NOMO-1 (cell line): ENCODE measurements at regions not wholly inside any gene's neighbourhood (a gene's known extent, or its start where the extent isn't known, plus 50 kb on each side); places are given as distances from the start of the nearest gene placed in this dataset.
"Not testable (repeated sequence)": the region's sequence is repeated elsewhere in the genome, so short reads cannot be mapped to it uniquely, and the experiment has no call there.

Source experiments
- DNase-seq, 2 experiments: peaks; one replicate each; lab custom pipeline; 2025; ENCODE audit not compliant: unreplicated experiment in 2 of 2; lab: John Stamatoyannopoulos, UW

DNA sequence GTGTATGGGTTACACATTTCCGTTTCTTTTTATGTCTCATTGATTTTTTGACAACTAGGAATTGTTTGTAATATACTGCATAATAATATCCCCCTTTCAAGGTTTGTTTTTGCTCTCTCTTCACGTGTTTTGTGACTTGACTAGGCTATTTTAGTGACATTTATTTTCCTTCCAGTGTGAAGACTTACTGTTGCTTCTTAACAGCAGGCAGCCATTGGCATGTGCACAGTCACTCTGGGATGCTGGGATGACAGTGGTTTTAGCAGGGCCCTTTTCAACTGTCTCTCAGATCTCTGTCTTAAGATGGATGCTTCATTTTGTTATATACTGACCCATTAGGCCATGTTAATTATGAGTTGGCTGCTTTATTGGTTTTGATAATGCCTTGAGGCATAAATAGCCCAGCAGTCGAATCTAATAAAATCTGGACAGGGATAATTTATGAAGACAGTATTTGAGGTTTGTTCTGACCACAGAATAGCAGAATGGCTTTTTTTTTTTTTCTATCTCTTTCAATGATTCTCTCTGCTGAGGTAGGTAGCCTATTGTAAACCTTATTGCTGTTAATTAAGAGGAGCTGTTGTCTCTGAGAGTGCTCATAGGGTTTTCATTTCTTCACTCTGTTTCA lies 536.0 kb downstream of the GABRG2 start:
- DNase-seq, result no peak

DNA sequence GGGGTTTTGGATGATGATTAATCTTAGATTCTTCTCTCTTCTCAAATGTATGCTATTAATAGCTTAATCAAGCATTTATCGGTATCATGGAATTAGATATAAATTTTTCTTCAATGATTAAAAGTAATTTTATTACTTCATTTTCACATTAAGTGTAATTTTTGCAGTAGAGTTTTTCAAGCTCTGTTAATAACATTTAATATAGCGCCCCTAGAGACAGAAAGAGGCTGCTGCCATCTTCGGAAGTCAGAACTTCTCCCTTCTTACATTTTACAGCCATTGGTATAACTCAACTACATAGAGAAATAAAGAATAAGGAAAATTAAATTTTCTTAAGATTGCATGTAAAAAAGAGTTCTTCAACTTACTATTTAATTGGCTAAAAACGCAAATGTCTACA lies 540.3 kb downstream of the GABRG2 start:
- no peak for DNase-seq

DNA sequence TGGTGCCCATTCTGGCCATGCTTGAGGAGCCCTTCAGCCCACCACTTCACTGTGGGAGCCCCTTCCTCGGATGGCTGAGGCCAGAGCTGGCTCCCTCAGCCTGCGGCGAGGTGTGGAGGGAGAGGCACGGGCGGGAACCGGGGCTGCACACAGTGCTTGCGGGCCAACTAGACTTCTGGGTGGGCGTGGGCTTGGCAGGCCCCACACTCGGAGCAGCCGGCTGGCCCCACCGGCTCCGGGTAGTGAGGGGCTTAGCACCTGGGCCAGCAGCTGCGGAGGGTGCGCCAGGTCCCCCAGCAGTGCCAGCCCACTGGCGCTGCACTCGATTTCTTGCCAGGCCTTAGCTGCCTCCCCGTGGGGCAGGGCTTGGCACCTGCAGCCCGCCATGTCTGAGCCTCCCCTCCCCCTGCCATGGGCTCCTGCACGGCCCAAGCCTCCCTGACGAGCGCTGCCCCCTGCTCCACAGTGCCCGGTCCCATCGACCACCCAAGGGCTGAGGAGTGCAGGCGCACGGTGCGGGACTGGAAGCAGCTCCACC lies 554.2 kb downstream of the GABRG2 start:
- not testable (repeated sequence) for DNase-seq

DNA sequence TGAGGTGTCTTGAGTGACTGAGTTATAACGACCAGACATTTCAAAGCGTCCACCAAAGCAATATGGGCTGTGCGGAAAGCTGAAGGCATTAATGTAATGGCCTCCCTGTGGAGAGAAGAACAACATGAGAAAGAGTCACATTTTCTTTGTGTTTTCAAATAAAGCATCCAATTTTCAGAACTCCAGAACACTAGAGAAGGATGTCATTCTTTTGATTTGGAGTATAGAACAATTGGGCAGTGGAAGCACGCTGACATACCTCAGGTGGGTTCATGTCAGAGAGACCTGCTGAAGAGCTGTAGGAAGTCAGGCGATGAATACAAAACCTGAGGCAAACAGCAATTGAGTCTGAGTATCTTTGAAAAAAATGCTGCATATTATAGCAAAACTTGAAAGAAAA lies 556.5 kb downstream of the GABRG2 start:
- DNase-seq, result no peak

DNA sequence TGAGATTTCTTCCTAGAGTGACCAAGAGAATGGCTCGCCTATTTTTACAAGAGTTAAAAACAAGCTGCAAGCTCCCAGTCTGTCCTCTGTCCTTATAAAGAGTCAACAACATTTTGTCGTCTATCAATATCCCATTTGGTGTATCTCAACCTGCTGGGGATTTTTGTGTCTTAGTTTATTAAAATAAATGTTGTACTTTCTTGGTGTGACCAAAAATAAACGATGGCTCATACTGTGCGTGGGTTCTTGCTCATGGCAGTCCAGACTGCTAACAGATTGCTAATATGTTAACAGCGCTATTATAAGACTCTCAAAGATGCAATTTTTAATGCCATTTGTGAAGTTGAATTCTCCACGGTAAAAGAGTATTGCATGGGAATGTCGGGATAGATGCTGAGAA lies 569.9 kb downstream of the GABRG2 start:
- no peak for DNase-seq

DNA sequence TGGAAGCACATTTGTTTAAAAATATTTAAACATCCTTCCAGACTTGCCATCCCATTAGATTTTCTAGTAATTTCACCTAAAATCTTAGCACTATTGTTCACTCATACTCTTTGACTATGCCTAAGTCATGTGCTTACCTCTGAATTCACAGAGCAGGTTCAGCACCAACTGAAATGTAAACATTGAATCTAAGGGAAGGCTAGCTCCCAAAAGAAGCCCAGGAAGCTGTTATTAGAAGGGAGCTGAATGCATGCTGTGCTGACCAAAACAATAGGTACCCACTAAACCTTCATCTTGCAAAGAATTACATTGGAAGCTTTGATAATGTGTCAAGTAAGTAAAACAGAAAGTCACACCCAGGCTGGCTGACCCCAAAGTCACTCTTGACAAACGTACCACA lies 571.3 kb downstream of the GABRG2 start:
- DNase-seq, result no peak

DNA sequence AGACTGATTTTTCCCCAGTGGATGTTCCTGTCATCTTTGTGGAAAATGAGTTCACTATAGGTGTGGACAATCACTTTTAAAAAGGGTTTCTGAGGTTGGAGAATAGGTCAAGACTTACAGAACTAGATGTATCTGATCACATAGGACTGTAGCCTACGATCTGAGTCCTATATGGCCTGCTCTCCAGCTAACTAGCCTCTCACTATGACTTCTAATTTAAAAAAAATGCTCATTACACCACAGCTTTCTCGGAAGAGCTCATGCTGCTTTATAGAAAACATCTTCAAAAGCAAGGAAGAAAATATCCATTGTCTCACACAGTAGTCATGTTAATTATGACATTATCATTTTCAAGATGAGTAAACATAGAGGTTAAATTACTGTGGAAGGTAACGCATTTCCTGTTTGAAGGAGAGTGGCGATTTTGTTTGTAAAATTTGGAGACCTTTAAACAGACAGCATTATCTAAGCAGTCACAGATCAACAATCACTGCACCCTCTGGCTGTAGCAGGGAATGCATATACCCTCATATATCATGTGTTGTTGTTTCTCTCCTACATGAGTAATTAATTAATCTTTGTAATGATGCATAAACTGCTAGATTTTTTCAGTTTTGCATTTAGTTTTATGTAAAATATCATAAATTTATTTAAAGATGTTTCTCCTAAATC lies 573.7 kb downstream of the GABRG2 start:
- DNase-seq, result no peak

DNA sequence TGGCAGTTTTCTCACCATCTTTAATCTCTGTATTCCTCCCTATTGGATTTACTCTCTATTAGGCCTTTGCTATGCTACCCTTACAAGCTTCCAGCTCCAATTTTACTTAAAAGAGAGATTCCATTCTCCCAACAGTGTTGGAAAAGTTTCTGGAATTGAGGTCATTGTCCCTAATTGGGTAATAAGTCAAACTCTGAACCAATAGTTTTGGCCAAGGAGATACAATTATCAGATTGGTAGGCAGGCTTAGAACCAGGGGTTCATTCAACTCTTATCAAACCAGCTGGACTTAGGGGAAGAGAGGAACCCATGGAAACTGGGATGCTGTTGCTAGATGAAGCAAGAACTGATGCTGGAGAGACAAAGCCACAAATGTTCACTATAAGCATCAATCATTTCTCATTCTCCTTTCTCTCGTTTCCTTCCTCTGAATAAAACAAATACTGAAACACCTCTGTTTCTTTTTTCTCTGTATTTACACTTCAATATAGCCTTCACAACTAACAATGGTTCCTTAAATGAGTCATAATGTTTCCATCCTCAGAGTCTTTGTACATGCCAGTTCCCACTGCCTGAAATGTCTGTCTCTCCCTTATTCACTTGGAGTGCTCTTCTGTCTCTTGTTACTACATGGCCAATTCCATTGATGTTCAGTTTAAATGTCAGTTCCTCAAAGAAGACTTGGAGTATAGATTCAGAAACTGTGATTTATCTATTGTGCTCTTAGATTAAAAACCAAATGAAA lies 587.3 kb downstream of the GABRG2 start:
- no peak for DNase-seq

DNA sequence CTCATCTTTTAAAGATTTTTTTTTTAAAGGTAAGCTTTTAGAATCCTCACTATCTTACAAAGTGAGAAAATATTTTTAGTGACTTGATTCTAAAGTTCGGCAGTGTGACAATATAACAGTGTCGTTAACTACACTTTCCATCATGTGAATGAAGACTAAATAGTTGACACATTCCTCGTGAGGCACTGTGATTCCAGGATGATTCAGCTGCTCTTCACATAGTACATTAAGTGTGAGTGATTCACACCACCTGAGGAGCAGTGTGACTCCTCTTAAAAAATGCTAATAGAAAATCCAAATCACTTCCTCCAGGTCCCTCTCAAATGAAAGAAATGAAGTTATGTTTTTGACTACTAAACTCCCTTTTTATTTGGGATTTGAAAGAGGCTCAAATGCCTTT lies 589.5 kb downstream of the GABRG2 start:
- no peak for DNase-seq

DNA sequence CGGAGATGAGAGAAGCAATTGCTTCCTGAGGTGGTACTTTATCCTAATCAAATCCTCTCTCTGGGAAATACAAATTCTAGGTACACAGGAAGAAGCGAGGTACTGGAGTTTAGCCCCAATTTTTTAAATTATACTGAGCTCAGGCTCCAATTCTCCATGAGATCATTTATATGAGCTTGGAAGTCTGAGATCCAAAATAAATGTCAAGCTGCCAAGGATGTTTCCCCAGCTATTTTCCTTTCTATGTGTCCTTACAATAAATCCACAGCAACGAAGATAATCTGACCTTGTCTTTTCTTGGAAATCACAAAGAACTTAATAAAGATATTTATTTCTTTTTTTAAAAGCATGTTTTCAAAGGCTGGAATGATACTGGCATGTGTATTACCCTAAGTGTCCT lies 597.3 kb downstream of the GABRG2 start:
- no peak for DNase-seq

DNA sequence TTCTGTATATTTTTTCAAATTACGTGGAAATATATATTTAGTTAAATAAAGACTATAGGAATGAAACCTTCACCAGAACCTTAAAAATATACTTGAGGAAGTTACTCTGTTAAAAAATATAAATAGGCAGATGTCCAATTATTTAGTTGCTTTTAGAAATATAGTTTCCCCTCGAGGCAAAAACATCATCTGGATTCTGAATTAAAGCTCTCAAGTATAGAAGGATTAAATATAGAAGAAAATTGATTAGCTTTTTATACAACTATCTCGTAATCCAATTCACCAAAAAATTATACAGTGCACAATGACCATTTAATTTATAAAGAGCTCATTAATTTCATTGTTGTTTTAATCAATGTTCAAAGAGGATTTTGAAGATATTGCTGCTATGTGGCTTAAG lies 601.4 kb downstream of the GABRG2 start:
- DNase-seq, result no peak

DNA sequence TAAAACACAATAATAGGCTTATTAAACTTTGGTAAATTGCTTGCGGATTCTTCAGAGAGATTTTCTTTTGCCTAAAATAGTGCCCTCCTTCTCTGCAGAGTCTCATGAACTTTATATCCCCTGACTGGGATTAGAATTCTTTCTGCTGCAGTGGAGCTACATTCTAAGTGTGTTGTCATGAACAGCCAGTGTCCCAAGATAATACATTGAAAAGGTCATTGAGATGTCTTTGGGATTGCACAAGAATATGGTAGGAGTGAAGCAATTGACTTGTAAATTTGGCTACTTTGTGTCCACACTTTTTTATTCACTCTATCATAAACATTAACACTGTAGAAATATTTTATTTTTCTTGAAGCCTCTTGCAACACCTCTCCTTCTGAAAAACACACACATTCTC lies 604.5 kb downstream of the GABRG2 start:
- DNase-seq, result no peak

DNA sequence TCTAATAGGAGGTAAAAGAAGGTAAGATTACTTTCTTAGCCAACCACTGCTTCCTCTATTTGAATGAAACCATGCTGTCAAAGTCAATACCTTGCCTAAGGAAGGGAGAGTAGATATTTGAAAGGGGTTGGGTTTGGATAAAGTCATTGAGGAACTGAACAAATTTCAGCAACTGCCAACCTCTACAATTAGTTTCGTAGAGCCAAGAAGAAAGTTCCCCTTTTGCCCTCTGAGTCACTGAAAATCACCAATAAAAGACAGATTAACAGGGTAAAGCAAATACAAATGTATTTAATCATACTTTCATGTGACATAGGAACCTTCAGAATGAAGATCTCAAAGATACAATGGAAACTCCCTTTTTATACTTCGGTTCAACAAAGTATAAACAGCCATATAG lies 615.7 kb downstream of the GABRG2 start:
- peak; percentile 82 to 97 for DNase-seq

DNA sequence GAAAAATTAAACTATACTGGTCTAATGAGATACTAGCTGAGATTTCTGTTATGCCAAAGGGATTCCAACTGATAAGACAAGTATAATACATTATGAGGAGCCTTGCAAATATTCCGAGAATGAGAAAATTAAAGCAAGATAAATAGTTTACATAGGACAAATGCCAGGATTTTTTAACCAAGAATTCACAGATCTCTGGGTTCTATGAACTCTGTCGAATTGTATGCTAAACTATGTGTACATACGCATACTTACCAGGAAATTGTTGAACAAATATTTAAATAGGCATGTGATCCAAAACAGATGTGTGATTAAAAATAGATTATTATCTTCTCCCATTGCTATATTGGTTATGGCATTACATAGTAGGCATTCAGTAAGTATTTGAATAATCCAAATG lies 616.6 kb downstream of the GABRG2 start:
- no peak for DNase-seq

DNA sequence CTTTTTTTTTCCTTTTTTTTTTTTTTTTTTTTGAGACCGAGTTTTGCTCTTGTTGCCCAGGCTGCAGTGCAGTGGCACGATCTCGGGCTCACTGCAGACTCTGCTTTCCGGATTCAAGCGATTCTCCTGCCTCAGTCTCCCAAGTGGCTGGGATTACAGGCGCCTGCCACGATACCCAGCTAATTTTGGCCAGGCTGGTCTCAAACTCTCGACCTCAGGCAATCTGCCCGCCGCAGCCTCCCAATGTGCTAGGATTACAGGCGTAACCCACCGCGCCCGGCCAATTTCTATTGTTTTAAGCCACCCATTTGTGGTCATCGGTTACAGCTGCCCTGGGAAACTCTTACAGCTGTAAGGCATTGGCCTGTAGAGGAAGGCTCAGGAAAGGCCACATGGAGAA lies 617.7 kb downstream of the GABRG2 start:
- no peak for DNase-seq

DNA sequence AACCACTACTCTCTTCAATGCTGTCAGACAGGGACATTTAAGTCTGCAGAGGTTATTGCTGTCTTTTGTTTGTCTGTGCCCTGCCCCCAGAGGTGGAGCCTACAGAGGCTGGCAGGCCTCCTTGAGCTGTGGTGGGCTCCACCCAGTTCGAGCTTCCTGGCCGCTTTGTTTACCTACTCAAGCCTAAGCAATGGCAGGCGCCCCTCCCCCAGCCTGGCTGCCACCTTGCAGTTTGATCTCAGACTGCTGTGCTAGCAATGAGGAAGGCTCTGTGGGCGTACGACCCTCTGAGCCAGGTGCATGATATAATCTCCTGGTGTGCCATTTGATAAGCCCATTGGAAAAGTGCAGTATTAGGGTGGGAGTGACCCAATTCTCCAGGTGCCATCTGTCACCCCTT lies 628.7 kb downstream of the GABRG2 start:
- not testable (repeated sequence) for DNase-seq

DNA sequence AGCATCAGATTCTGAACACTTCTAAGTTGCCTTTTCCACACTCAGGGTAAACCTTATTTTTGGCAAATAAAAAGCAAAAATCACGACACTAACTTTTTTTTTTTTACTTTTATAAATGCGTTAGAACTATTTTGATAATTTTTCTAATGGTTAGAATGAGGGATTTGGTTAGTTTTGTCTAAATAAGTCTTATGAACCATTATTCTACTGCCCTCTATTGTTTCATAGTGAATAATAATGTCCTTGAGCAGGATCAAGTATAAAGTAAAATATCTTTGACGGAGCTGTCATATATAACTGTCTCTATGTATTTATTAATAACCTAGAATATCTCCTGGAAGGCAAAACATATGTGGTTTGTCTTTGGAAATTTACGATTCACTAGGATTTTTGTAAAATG lies 631.8 kb downstream of the GABRG2 start:
- DNase-seq, result no peak

DNA sequence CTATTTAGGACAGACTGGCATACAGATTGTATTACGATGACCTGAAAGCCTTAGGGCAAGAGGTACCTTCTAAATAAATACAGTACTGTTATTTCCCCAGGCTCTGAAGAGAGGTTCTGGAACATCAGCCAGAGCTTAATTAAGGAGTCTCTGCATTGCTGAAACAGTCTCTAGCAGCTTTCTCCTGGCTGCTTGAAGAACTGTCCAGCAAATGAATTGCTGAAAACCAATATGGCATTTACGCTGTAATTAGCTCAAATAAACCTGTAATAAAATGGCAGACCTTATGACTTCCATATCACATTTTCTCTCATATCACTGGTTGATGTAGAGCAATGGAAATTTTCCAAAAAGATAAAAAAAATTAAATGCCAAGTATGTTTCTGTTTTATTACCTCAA lies 636.3 kb downstream of the GABRG2 start:
- DNase-seq, result no peak

DNA sequence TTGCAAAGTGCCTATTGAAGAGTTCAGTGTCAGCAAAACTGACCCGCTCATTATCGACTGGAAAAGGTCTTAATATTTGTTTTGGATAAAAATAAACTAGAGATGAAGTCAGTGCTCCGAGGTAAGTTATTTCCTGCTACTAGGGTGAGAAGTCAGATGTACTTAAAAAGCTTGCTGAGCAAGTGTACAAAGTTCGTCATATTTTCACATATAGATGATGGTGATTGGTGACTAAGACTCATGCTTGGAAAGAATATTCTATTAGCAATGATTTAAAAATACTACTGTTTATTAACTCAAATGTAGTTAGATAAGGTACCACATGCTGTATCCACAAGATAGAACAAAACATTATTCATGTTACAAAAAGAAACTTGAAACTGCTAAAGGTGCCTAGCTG lies 643.7 kb downstream of the GABRG2 start:
- no peak for DNase-seq

DNA sequence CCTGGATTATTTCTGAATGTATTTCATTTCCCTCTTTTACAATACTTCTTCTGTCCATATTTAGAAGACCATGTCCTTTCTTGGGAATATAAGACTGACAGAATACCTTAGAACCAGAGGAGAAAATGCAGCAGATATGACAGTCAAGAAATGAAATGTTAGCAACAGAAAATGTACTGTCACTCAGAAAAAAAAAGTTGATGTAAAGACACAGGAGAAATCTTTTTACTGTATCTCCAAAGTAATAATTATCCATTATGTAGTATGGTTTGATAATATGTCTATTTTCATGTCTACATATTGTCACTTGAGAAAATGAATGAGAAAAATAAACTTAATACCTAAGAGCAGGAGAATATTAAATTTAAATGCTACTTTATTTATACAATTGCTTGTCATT lies 652.1 kb downstream of the GABRG2 start:
- no peak for DNase-seq

DNA sequence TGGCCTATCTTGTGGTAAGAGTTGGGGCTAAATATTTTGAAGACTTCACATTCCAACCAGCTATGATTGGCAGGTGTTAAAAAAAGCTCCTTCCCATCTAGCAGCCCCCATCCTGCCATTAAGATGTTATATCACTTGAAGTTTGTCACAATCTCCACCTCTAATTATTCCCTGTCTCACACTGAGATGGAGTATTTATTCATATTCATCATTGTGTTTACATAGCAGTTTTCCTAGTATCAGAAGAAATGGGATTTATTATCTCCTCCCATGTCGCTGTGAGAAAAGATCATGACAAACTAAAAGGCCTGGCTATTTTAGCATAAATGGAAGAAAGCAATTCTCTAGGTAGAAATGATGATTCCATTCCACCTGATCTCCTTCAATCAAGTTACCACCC lies 653.6 kb downstream of the GABRG2 start:
- no peak for DNase-seq

DNA sequence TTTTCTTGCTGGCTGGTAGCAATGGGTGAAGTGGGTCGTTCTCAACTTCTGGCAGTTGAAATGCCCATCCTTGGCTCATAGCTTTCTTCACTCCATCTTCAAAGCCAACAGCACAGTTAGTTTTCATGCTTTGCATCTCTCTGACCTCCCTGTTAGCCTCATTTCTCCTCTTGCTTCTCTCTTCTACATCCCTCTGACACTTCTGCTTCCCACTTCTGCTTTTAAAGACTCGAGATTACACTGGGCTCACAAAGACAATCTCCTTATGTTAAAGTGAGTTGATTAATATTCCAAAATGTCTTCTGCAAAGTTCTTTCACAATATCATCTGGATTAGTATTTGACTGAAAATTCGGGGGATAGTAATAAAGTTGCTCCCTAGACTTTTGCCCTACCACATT lies 684.8 kb upstream of the CCNG1 start:
- DNase-seq, result no peak
